Kidney glomerular epithelial cell (primary cell): ENCODE measurements at regions not wholly inside any gene's neighbourhood (a gene's known extent, or its start where the extent isn't known, plus 50 kb on each side); places are given as distances from the start of the nearest gene placed in this dataset.

Source experiments
- DNase-seq: peaks from one replicate; lab custom pipeline; 2025; lab: John Stamatoyannopoulos, UW

GRCh38 chr2:10237392-10238321 lies 65.0 kb upstream of the HPCAL1 start:
- no peak for DNase-seq

- DNase-seq: no peak
Observed at GRCh38 chr2:10238396-10238795, 64.3 kb upstream of the HPCAL1 start.

GRCh38 chr2:10238991-10239485 lies 63.7 kb upstream of the HPCAL1 start:
- DNase-seq: no peak

- no peak for DNase-seq
Observed at GRCh38 chr2:10239561-10239967, 63.1 kb upstream of the HPCAL1 start.

GRCh38 chr2:10240161-10240681 lies 62.5 kb upstream of the HPCAL1 start:
- DNase-seq: no peak

- DNase-seq: no peak
Observed at GRCh38 chr2:10240911-10241610, 61.6 kb upstream of the HPCAL1 start.

- DNase-seq: no peak
Observed at GRCh38 chr2:10241641-10242430, 60.9 kb upstream of the HPCAL1 start.

GRCh38 chr2:10242451-10242850 lies 60.3 kb upstream of the HPCAL1 start:
- no peak for DNase-seq

- DNase-seq: no peak
Observed at GRCh38 chr2:10242998-10243925, 59.4 kb upstream of the HPCAL1 start.

GRCh38 chr2:10243926-10244270 lies 58.8 kb upstream of the HPCAL1 start:
- no peak for DNase-seq

- DNase-seq: no peak
Observed at GRCh38 chr2:10245021-10245420, 57.7 kb upstream of the HPCAL1 start.

- no peak for DNase-seq
Observed at GRCh38 chr2:10245661-10246060, 57.0 kb upstream of the HPCAL1 start.

- DNase-seq: no peak
Observed at GRCh38 chr2:10246370-10246769, 56.3 kb upstream of the HPCAL1 start.

- no peak for DNase-seq
Observed at GRCh38 chr2:10246831-10247230, 55.9 kb upstream of the HPCAL1 start.

GRCh38 chr2:10249798-10250197 lies 52.9 kb upstream of the HPCAL1 start:
- no peak for DNase-seq

- DNase-seq: no peak
Observed at GRCh38 chr2:10252224-10252623, 50.5 kb upstream of the HPCAL1 start.

GRCh38 chr2:10252661-10253060 lies 50.0 kb upstream of the HPCAL1 start:
- DNase-seq: no peak
